ENCODE measurements at regions not wholly inside any gene's neighbourhood (a gene's known extent, or its start where the extent isn't known, plus 50 kb on each side); places are given as distances from the start of the nearest gene placed in this dataset.

GRCh38 chr10:120270906-120271305 is 186.1 kb upstream of the PLPP4 start:
- Histone ChIP-seq H3K4me2 (no peak overlapping the region), H3K9ac (no peak overlapping the region), H3K27me3 (ENCODE audit: insufficient read depth, low read depth) (no peaks in the 10 kb centered on the region), H3K36me3 (ENCODE audit: insufficient read depth) (no peaks in the 10 kb centered on the region), H3K27ac (no peak overlapping the region), H3K4me3 (IDR thresholded peaks at IDR 0.05; ENCODE audit: insufficient read depth, low read depth, low read length) (no peak overlapping the region), H3K4me1 (ENCODE audit: low read depth, poor library complexity, severe bottlenecking) (no peaks in the 10 kb centered on the region), H2AFZ (ENCODE audit: low read depth) (no peak overlapping the region), H4K20me1 (ENCODE audit: insufficient read depth) (no peaks in the 10 kb centered on the region), H3K79me2 (ENCODE audit: insufficient read depth, low read depth) (no peaks in the 10 kb centered on the region)
- TF ChIP-seq, protein P1, sequence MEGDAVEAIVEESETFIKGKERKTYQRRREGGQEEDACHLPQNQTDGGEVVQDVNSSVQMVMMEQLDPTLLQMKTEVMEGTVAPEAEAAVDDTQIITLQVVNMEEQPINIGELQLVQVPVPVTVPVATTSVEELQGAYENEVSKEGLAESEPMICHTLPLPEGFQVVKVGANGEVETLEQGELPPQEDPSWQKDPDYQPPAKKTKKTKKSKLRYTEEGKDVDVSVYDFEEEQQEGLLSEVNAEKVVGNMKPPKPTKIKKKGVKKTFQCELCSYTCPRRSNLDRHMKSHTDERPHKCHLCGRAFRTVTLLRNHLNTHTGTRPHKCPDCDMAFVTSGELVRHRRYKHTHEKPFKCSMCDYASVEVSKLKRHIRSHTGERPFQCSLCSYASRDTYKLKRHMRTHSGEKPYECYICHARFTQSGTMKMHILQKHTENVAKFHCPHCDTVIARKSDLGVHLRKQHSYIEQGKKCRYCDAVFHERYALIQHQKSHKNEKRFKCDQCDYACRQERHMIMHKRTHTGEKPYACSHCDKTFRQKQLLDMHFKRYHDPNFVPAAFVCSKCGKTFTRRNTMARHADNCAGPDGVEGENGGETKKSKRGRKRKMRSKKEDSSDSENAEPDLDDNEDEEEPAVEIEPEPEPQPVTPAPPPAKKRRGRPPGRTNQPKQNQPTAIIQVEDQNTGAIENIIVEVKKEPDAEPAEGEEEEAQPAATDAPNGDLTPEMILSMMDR (conservative IDR thresholded peaks at IDR 0.05; ENCODE audit: low read depth, low read length), result no peak

DNA sequence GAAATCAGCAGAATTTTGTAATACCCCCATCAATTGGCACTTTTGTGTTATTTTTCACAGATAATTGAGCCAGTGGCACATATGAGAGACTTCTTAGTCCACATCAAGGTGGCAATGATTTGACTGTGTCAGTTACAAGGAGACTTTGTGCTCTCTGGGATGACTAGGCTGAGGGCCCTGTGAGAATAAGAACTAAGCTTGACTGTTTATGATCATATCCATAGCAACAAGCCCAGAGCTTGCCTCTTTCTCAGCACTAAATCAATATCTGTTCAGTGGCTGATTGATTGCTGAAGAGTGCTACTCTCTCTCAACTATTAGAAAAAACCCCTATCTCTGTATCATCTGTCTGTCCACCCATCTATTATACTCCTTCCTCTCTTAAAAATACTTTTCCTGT is 185.3 kb upstream of the PLPP4 start:
- Histone ChIP-seq H3K4me3 (IDR thresholded peaks at IDR 0.05; ENCODE audit: insufficient read depth, low read depth, low read length) (no peak overlapping the region), H3K4me1 (ENCODE audit: low read depth, poor library complexity, severe bottlenecking) (no peaks in the 10 kb centered on the region), H3K36me3 (ENCODE audit: insufficient read depth) (no peaks in the 10 kb centered on the region), H3K27me3 (ENCODE audit: insufficient read depth, low read depth) (no peaks in the 10 kb centered on the region), H3K79me2 (ENCODE audit: insufficient read depth, low read depth) (no peaks in the 10 kb centered on the region), H2AFZ (ENCODE audit: low read depth) (no peak overlapping the region), H4K20me1 (ENCODE audit: insufficient read depth) (no peaks in the 10 kb centered on the region), H3K9ac (no peak overlapping the region), H3K4me2 (no peak overlapping the region), H3K27ac (no peak overlapping the region)
- TF ChIP-seq, protein P1 (conservative IDR thresholded peaks at IDR 0.05; ENCODE audit: low read depth, low read length), result no peak

- H3K36me3 ChIP-seq (ENCODE audit: insufficient read depth), result no peaks in the 10 kb centered on the region
- H3K27ac ChIP-seq, result no peak overlapping the region
- TF ChIP-seq, protein P1 (conservative IDR thresholded peaks at IDR 0.05; ENCODE audit: low read depth, low read length), result no peak
- no peak overlapping the region for H2AFZ ChIP-seq (ENCODE audit: low read depth)
- H3K79me2 ChIP-seq (ENCODE audit: insufficient read depth, low read depth), result no peaks in the 10 kb centered on the region
- H3K9ac ChIP-seq, result no peak overlapping the region
- H3K4me3 ChIP-seq (IDR thresholded peaks at IDR 0.05; ENCODE audit: insufficient read depth, low read depth, low read length), result no peak overlapping the region
- H3K4me1 ChIP-seq (ENCODE audit: low read depth, poor library complexity, severe bottlenecking), result no peaks in the 10 kb centered on the region
- H3K4me2 ChIP-seq, result no peak overlapping the region
- H3K27me3 ChIP-seq (ENCODE audit: insufficient read depth, low read depth), result no peaks in the 10 kb centered on the region
- H4K20me1 ChIP-seq (ENCODE audit: insufficient read depth), result no peaks in the 10 kb centered on the region
These were observed 184.7 kb upstream of the PLPP4 start for GRCh38 chr10:120272350-120272749.

DNA sequence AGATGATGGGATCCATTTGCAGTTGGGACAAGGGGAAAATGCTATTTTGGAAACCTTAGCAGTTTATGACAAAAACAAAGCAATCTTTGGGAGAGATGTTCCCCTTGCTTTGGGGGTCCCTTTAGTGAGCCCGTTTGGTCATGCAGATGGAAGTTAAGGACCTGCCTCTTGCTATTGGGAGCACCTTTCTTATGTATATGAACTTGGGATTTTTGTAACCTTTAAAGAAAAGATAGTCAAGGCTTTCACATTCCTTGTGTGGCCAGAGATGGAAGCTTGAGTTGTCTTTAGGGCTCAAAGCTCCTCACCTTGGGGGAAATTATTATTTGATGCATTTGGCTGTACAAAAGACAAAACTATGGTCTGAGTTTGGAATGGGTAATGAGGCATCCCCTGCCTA is 179.0 kb upstream of the PLPP4 start:
- no peak overlapping the region for H3K4me3 ChIP-seq (IDR thresholded peaks at IDR 0.05; ENCODE audit: insufficient read depth, low read depth, low read length)
- no peak overlapping the region for H3K4me2 ChIP-seq

More for the DNA sequence above, 179.0 kb upstream of the PLPP4 start:
- H3K27me3 ChIP-seq (ENCODE audit: insufficient read depth, low read depth), result no peaks in the 10 kb centered on the region
- no peak overlapping the region for H3K27ac ChIP-seq
- TF ChIP-seq, protein P1 (conservative IDR thresholded peaks at IDR 0.05; ENCODE audit: low read depth, low read length), result no peak
- H3K36me3 ChIP-seq (ENCODE audit: insufficient read depth), result no peaks in the 10 kb centered on the region
- no peak overlapping the region for H2AFZ ChIP-seq (ENCODE audit: low read depth)
- H3K4me1 ChIP-seq (ENCODE audit: low read depth, poor library complexity, severe bottlenecking), result no peaks in the 10 kb centered on the region
- H3K9ac ChIP-seq, result no peak overlapping the region
- no peaks in the 10 kb centered on the region for H3K79me2 ChIP-seq (ENCODE audit: insufficient read depth, low read depth)
- H4K20me1 ChIP-seq (ENCODE audit: insufficient read depth), result no peaks in the 10 kb centered on the region
